HEK293 (cell line): ENCODE measurements at regions not wholly inside any gene's neighbourhood (a gene's known extent, or its start where the extent isn't known, plus 50 kb on each side); places are given as distances from the start of the nearest gene placed in this dataset.

Experiments used
- CTCF ChIA-PET: fragments of 350-600 bp; formaldehyde crosslinking; extraction: SDS; loops from one replicate; lab custom pipeline; 2021; ENCODE audit warnings: antibody characterized with exemption; lab: Yijun Ruan, JAX
- POLR2A ChIA-PET: fragments of 300-600 bp; formaldehyde crosslinking; extraction: SDS; loops from one replicate; lab custom pipeline; 2020; ENCODE audit warnings: antibody characterized with exemption, inconsistent platforms; lab: Yijun Ruan, JAX
- H3K27ac ChIP-seq: fragments of 200-500 bp; sonication (Bioruptor generic); 2 replicates; pipeline ENCODE4 v1.5.1; 2014; ENCODE audit warnings: low read depth, low read length, control low read depth, inconsistent platforms; ENCODE audit errors: extremely low read depth
- H3K36me3 ChIP-seq, 2 experiments: fragments of 200-500 bp in 1 of 2; sonication (Bioruptor generic) in 1 of 2; 1 replicate in 1 of 2; 2 replicates in 1 of 2; pipeline ENCODE4 v1.5.1; 2014 to 2017; ENCODE audit warnings: inconsistent platforms in 2 of 2, low read length in 2 of 2; ENCODE audit not compliant: control insufficient read depth in 2 of 2, insufficient read depth in 1 of 2
- H3K4me1 ChIP-seq: fragments of 200-500 bp; sonication (Bioruptor generic); 2 replicates; pipeline ENCODE4 v1.5.1; 2014; ENCODE audit warnings: mild to moderate bottlenecking, low read length, inconsistent platforms; ENCODE audit not compliant: control insufficient read depth, insufficient read depth
- H3K4me3 ChIP-seq: 2 replicates; pipeline ENCODE4 v1.5.1; 2011; ENCODE audit warnings: low read depth, mild to moderate bottlenecking, control low read depth, low read length, moderate library complexity
- H3K9me3 ChIP-seq: fragments of 200-500 bp; sonication (Bioruptor generic); 2 replicates; pipeline ENCODE4 v1.5.1; 2014; ENCODE audit warnings: low read depth, low read length, inconsistent platforms; ENCODE audit not compliant: control insufficient read depth, insufficient read depth
- PBX3 ChIP-seq: sonication (generic); formaldehyde crosslinking; IDR thresholded peaks from 2 replicates; pipeline ENCODE4 v1.8.1; 2022; ENCODE audit warnings: mild to moderate bottlenecking, moderate library complexity, missing genetic modification reagents
- REPIN1 ChIP-seq: fragments of 450-650 bp; formaldehyde crosslinking; IDR thresholded peaks from 2 replicates; pipeline ENCODE4 v1.5.1; 2017; ENCODE audit warnings: missing biosample characterization, missing genetic modification characterization, low read depth
- SETDB1 ChIP-seq: IDR thresholded peaks from one replicate; pipeline ENCODE4 v1.6.1; 2017; ENCODE audit warnings: mild to moderate bottlenecking, low read length, moderate library complexity, mixed read lengths; ENCODE audit not compliant: insufficient read length
- SP7 ChIP-seq: fragments of 450-650 bp; formaldehyde crosslinking; IDR thresholded peaks from 2 replicates; pipeline ENCODE4 v1.5.1; 2016; ENCODE audit warnings: missing biosample characterization, missing genetic modification characterization
- ZBTB49 ChIP-seq: fragments of 450-650 bp; formaldehyde crosslinking; IDR thresholded peaks from 2 replicates; pipeline ENCODE4 v1.5.1; 2016; ENCODE audit warnings: missing biosample characterization, missing genetic modification characterization, low read depth
- ZNF114 ChIP-seq: fragments of 450-650 bp; formaldehyde crosslinking; IDR thresholded peaks from 2 replicates; pipeline ENCODE4 v1.5.0; 2017; ENCODE audit warnings: missing biosample characterization, missing genetic modification characterization
- ZNF169 ChIP-seq: fragments of 450-650 bp; formaldehyde crosslinking; IDR thresholded peaks from 2 replicates; pipeline ENCODE4 v1.5.1; 2016; ENCODE audit warnings: missing biosample characterization, missing genetic modification characterization
- ZNF18 ChIP-seq: fragments of 450-650 bp; formaldehyde crosslinking; IDR thresholded peaks from 2 replicates; pipeline ENCODE4 v1.5.1; 2016; ENCODE audit warnings: missing biosample characterization, missing genetic modification characterization
- ZNF2 ChIP-seq: fragments of 450-650 bp; formaldehyde crosslinking; IDR thresholded peaks from 2 replicates; pipeline ENCODE4 v1.5.1; 2016; ENCODE audit warnings: missing biosample characterization, missing genetic modification characterization
- ZNF223 ChIP-seq: fragments of 450-650 bp; formaldehyde crosslinking; IDR thresholded peaks from 2 replicates; pipeline ENCODE4 v1.5.1; 2016; ENCODE audit warnings: missing biosample characterization, missing genetic modification characterization
- ZNF426 ChIP-seq: fragments of 450-650 bp; formaldehyde crosslinking; IDR thresholded peaks from 2 replicates; pipeline ENCODE4 v1.5.1; 2017; ENCODE audit warnings: missing biosample characterization, missing genetic modification characterization, mild to moderate bottlenecking, inconsistent platforms, moderate library complexity
- ZNF48 ChIP-seq: fragments of 450-650 bp; formaldehyde crosslinking; IDR thresholded peaks from 2 replicates; pipeline ENCODE4 v1.5.1; 2016; ENCODE audit warnings: missing biosample characterization, missing genetic modification characterization
- ZNF530 ChIP-seq: fragments of 450-650 bp; formaldehyde crosslinking; IDR thresholded peaks from 2 replicates; pipeline ENCODE4 v1.5.1; 2016; ENCODE audit warnings: low read depth, missing biosample characterization, missing genetic modification characterization
- ZNF596 ChIP-seq: fragments of 450-650 bp; IDR thresholded peaks from 2 replicates; pipeline ENCODE4 v1.5.0; 2018; ENCODE audit warnings: missing biosample characterization, mild to moderate bottlenecking, missing genetic modification characterization, moderate library complexity
- ZSCAN30 ChIP-seq: fragments of 450-650 bp; IDR thresholded peaks from 2 replicates; pipeline ENCODE4 v1.5.1; 2018; ENCODE audit warnings: missing biosample characterization, mild to moderate bottlenecking, missing genetic modification characterization, moderate library complexity
- TF ChIP-seq, protein P1 (sequence below): fragments of 450-650 bp; formaldehyde crosslinking; IDR thresholded peaks from 2 replicates; pipeline ENCODE4 v1.5.1; 2017; ENCODE audit warnings: missing biosample characterization, mild to moderate bottlenecking, missing genetic modification characterization, moderate library complexity
- TF ChIP-seq, protein P2 (sequence below): fragments of 450-650 bp; formaldehyde crosslinking; IDR thresholded peaks from 2 replicates; pipeline ENCODE4 v1.5.0; 2017; ENCODE audit warnings: missing biosample characterization, missing genetic modification characterization, borderline replicate concordance

DNA sequence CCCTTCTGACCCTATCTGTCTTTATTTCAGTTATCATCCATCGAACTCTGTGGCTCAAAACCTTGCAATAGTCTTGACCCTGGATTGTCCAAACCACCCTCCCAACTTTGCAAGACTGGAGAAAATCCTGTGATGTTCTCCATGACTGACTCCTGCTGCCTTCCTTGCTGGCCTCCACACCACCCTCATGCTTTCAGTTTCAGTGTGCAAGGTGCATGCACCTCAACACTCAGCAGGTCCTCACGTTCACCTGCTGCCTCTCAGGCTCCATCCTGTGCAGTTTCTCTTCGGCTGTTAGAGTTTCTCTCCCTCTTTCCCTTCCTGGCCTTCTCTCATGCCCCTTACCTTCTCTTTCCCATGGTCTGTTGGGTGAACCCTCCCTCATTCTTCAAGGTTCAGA, 59.4 kb upstream of the ASIC2 start:
- H3K27ac ChIP-seq: no peak overlapping the region
- H3K4me1 ChIP-seq: no peaks in the 10 kb centered on the region
- no peak overlapping the region for H3K4me3 ChIP-seq
- CTCF ChIA-PET: no interaction called here
- POLR2A ChIA-PET: no interaction called here
- H3K36me3 ChIP-seq: no peaks in the 10 kb centered on the region
- no peaks in the 10 kb centered on the region for H3K9me3 ChIP-seq
- TF ChIP-seq PBX3 (CRISPR knock-in tag) (no peak), ZNF596 (no peak), ZNF114 (tag by site-specific recombination) (no peak), ZNF223 (no peak), ZNF48 (no peak), ZNF426 (no peak), ZSCAN30 (no peak)
- TF ChIP-seq, protein P1, sequence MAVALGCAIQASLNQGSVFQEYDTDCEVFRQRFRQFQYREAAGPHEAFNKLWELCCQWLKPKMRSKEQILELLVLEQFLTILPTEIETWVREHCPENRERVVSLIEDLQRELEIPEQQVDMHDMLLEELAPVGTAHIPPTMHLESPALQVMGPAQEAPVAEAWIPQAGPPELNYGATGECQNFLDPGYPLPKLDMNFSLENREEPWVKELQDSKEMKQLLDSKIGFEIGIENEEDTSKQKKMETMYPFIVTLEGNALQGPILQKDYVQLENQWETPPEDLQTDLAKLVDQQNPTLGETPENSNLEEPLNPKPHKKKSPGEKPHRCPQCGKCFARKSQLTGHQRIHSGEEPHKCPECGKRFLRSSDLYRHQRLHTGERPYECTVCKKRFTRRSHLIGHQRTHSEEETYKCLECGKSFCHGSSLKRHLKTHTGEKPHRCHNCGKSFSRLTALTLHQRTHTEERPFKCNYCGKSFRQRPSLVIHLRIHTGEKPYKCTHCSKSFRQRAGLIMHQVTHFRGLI (tag by site-specific recombination): no peak

- TF ChIP-seq, protein P2, sequence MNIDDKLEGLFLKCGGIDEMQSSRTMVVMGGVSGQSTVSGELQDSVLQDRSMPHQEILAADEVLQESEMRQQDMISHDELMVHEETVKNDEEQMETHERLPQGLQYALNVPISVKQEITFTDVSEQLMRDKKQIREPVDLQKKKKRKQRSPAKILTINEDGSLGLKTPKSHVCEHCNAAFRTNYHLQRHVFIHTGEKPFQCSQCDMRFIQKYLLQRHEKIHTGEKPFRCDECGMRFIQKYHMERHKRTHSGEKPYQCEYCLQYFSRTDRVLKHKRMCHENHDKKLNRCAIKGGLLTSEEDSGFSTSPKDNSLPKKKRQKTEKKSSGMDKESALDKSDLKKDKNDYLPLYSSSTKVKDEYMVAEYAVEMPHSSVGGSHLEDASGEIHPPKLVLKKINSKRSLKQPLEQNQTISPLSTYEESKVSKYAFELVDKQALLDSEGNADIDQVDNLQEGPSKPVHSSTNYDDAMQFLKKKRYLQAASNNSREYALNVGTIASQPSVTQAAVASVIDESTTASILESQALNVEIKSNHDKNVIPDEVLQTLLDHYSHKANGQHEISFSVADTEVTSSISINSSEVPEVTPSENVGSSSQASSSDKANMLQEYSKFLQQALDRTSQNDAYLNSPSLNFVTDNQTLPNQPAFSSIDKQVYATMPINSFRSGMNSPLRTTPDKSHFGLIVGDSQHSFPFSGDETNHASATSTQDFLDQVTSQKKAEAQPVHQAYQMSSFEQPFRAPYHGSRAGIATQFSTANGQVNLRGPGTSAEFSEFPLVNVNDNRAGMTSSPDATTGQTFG: no peak
- no peak for TF ChIP-seq ZBTB49
- no peak for TF ChIP-seq ZNF48
- TF ChIP-seq SP7 (tag by site-specific recombination): no peak
- TF ChIP-seq ZNF169 (tag by site-specific recombination): no peak
- no peak for TF ChIP-seq ZNF530
- no peak for TF ChIP-seq SETDB1
- no peak for TF ChIP-seq REPIN1 (tag by site-specific recombination)
- no peak for TF ChIP-seq ZNF2
- no peak for TF ChIP-seq ZNF18
- no peaks in the 10 kb centered on the region for H3K36me3 ChIP-seq
- H3K4me1 ChIP-seq: no peaks in the 10 kb centered on the region
- ChIA-PET POLR2A (no interaction called here), CTCF (no interaction called here)
- H3K27ac ChIP-seq: no peak overlapping the region
- H3K9me3 ChIP-seq: no peaks in the 10 kb centered on the region
- no peak overlapping the region for H3K4me3 ChIP-seq
Measured at GRCh38 chr17:33356266-33356665, 63.2 kb upstream of the ASIC2 start.
